Suprapubic skin (tissue), 4 donors: ENCODE measurements at regions not wholly inside any gene's neighbourhood (a gene's known extent, or its start where the extent isn't known, plus 50 kb on each side); places are given as distances from the start of the nearest gene placed in this dataset.

Experiments used
- EP300 ChIP-seq: sonication (generic); formaldehyde crosslinking; IDR thresholded peaks from one replicate; pipeline ENCODE4 v1.6.1; 2017; ENCODE audit warnings: antibody characterized with exemption
- POLR2AphosphoS5 ChIP-seq, 3 donors: sonication (generic); formaldehyde crosslinking; IDR thresholded peaks; one replicate each; pipeline ENCODE4 v1.6.1; 2017; ENCODE audit warnings: antibody characterized with exemption in 3 of 3
- TF ChIP-seq, protein P1 (sequence below), 2 donors: fragments of 200-600 bp in 1 of 2; fragments of 450-650 bp in 1 of 2; sonication (generic) in 1 of 2; IDR thresholded peaks; one replicate each; pipeline ENCODE4 v1.5.1; 2016 to 2019; ENCODE audit warnings: antibody characterized with exemption in 2 of 2, mild to moderate bottlenecking in 1 of 2, moderate library complexity in 1 of 2

DNA sequence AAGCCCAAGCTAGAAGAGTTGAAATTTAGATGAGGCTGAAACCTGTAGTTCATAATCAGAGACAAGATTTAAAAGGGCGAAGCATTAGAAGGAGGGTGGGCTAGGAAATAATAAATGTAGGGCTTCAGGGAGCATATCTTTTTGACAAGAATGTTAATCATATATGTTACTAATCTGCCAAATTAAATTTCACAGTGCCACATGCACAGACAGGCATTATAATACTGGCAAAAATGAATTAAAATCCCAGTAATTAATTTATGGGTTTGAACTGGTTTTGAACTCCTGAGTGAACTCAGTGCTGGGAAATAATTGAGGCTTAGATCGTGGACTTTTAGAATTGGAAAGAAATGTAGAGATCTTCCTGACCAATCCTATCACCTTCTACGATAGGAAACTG lies 383.5 kb upstream of the IL12A start:
- TF ChIP-seq EP300 (no peak), POLR2AphosphoS5 (IDR thresholded peaks at IDR 0.05) (no peak)
- TF ChIP-seq, protein P1, sequence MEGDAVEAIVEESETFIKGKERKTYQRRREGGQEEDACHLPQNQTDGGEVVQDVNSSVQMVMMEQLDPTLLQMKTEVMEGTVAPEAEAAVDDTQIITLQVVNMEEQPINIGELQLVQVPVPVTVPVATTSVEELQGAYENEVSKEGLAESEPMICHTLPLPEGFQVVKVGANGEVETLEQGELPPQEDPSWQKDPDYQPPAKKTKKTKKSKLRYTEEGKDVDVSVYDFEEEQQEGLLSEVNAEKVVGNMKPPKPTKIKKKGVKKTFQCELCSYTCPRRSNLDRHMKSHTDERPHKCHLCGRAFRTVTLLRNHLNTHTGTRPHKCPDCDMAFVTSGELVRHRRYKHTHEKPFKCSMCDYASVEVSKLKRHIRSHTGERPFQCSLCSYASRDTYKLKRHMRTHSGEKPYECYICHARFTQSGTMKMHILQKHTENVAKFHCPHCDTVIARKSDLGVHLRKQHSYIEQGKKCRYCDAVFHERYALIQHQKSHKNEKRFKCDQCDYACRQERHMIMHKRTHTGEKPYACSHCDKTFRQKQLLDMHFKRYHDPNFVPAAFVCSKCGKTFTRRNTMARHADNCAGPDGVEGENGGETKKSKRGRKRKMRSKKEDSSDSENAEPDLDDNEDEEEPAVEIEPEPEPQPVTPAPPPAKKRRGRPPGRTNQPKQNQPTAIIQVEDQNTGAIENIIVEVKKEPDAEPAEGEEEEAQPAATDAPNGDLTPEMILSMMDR (IDR thresholded peaks at IDR 0.05) = no peak
